ENCODE measurements at regions not wholly inside any gene's neighbourhood (a gene's known extent, or its start where the extent isn't known, plus 50 kb on each side); places are given as distances from the start of the nearest gene placed in this dataset.
A peak's percentile ranks its signal among the peaks of the same experiment; 100 is the strongest.

- Histone ChIP-seq H3K4me3 (no peak overlapping the region), H3K9me3 (no peaks in the 10 kb centered on the region), H3K4me1 (no peaks in the 10 kb centered on the region), H3K36me3 (no peaks in the 10 kb centered on the region), H3K27me3 (no peaks in the 10 kb centered on the region), H3K27ac (no peak overlapping the region)
- TF ChIP-seq CTCF (IDR thresholded peaks at IDR 0.05): no peak
- intact Hi-C loops (cut with DNase I): no loop called here
- ATAC-seq (no peak), DNase-seq (no peak)
Measured at GRCh38 chr2:11026286-11026921, 114.7 kb downstream of the KCNF1 start.

- intact Hi-C loops (cut with DNase I): no loop called here
- no peak for TF ChIP-seq CTCF (IDR thresholded peaks at IDR 0.05)
- Histone ChIP-seq H3K36me3 (no peaks in the 10 kb centered on the region), H3K9me3 (no peaks in the 10 kb centered on the region), H3K4me3 (no peak overlapping the region), H3K4me1 (no peaks in the 10 kb centered on the region), H3K27me3 (no peaks in the 10 kb centered on the region), H3K27ac (no peak overlapping the region)
- ATAC-seq (no peak), DNase-seq (no peak)
Measured at GRCh38 chr2:11027195-11027594, 115.5 kb downstream of the KCNF1 start.

DNA sequence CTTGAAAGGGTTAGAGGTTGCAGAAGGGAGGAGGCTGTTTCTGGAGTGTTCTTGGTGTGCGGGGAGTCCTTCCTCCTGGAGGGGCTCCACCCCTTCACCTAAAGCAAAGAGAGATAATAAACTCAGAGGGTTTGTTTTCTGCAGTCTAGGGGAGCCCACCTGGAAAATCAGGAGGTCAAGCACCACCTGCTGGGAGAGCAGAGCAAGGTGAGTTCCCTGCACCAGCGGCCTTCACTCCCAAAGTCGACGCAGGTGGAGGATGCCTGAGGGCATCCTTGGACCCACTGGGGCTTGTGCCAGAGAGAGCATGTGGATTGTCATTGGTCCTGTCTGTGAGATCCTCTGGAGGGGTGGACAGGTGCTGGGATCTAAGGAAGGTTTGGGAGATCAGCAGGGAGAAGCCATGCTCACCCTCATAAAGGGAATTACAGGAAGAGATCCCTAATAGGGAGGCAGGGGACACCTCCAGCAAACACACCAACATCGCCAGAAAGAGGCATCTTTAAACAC, 116.7 kb downstream of the KCNF1 start:
- no peak for TF ChIP-seq CTCF (IDR thresholded peaks at IDR 0.05)
- Histone ChIP-seq H3K9me3 (peaks cover 0 to 6% of the 10 kb centered on the region in 2 donors), H3K4me1 (no peaks in the 10 kb centered on the region), H3K27me3 (no peaks in the 10 kb centered on the region), H3K4me3 (no peak overlapping the region), H3K27ac (no peak overlapping the region), H3K36me3 (no peaks in the 10 kb centered on the region)
- intact Hi-C loops (cut with DNase I): no loop called here
- ATAC-seq (no peak), DNase-seq (no peak)

GRCh38 chr2:11029136-11029535, 117.4 kb downstream of the KCNF1 start:
- DNase-seq: no peak
- Histone ChIP-seq H3K9me3 (peaks cover 0 to 9% of the 10 kb centered on the region in 2 donors), H3K36me3 (no peaks in the 10 kb centered on the region), H3K27ac (no peak overlapping the region), H3K4me3 (no peak overlapping the region), H3K27me3 (no peaks in the 10 kb centered on the region), H3K4me1 (no peaks in the 10 kb centered on the region)
- intact Hi-C loops (cut with DNase I): no loop called here
- ATAC-seq: no peak
- no peak for TF ChIP-seq CTCF (IDR thresholded peaks at IDR 0.05)

GRCh38 chr2:11030036-11030435, 118.3 kb downstream of the KCNF1 start:
- no peak overlapping the region for H3K27ac ChIP-seq
- intact Hi-C loops (cut with DNase I): no loop called here
- H3K36me3 ChIP-seq: no peaks in the 10 kb centered on the region
- peak in 1 of 4 donors; percentile 18 for DNase-seq
- no peaks in the 10 kb centered on the region for H3K4me1 ChIP-seq
- no peak for ATAC-seq
- TF ChIP-seq CTCF (IDR thresholded peaks at IDR 0.05): no peak
- no peak overlapping the region for H3K4me3 ChIP-seq
- no peaks in the 10 kb centered on the region for H3K27me3 ChIP-seq
- peaks cover 0 to 9% of the 10 kb centered on the region in 2 donors for H3K9me3 ChIP-seq
